Neural progenitor cell (in vitro differentiated cells): ENCODE measurements at regions not wholly inside any gene's neighbourhood (a gene's known extent, or its start where the extent isn't known, plus 50 kb on each side); places are given as distances from the start of the nearest gene placed in this dataset.

Experiments
- EZH2 ChIP-seq: fragments of 200-600 bp; sonication (generic); IDR thresholded peaks from 2 replicates; pipeline ENCODE4 v1.6.1; 2017; ENCODE audit warnings: antibody characterized with exemption, mild to moderate bottlenecking, moderate library complexity
- TF ChIP-seq, protein P1 (sequence below): fragments of 200-600 bp; sonication (generic); IDR thresholded peaks from 2 replicates; pipeline ENCODE4 v1.5.1; 2017; ENCODE audit warnings: antibody characterized with exemption, mild to moderate bottlenecking

DNA sequence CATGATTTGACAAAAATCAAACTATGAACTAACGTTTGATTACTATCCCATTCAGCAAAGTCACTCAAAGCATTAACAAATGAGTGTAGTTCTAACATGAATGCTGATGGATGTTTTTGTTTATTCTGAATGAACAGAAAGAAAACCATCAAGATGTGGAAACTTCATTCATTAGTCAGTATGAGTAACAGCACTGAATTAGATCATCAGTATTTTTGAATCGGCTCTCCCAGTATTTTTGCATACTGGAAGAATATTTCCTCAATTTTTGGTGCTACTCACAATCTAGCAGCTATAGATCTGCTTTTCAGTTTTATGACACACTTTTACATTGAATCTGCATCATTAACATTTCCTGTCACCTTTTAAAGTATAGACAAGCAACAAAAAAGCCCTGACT, 63.8 kb upstream of the CD83 start:
- TF ChIP-seq EZH2, result no peak
- TF ChIP-seq, protein P1, sequence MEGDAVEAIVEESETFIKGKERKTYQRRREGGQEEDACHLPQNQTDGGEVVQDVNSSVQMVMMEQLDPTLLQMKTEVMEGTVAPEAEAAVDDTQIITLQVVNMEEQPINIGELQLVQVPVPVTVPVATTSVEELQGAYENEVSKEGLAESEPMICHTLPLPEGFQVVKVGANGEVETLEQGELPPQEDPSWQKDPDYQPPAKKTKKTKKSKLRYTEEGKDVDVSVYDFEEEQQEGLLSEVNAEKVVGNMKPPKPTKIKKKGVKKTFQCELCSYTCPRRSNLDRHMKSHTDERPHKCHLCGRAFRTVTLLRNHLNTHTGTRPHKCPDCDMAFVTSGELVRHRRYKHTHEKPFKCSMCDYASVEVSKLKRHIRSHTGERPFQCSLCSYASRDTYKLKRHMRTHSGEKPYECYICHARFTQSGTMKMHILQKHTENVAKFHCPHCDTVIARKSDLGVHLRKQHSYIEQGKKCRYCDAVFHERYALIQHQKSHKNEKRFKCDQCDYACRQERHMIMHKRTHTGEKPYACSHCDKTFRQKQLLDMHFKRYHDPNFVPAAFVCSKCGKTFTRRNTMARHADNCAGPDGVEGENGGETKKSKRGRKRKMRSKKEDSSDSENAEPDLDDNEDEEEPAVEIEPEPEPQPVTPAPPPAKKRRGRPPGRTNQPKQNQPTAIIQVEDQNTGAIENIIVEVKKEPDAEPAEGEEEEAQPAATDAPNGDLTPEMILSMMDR, result no peak
